ENCODE measurements at regions not wholly inside any gene's neighbourhood (a gene's known extent, or its start where the extent isn't known, plus 50 kb on each side); places are given as distances from the start of the nearest gene placed in this dataset.

DNA sequence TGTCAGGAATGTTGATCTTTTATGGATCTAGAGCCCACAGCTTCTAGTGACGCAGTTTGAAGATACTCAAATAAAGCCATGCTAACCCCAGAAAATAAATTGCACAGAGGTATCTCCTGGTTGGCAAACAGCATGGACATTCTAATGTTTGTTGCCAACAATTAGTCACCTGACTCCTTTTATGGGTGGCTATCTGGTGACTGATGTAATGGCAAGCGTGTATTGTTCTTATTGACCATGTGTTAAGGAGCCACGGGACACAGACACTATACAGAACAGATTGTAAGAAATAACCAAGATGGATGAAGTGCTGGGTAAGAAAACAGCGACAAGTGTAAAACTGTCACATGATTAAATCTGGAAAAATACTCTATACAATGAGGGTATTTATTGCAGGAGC, 401.3 kb upstream of the PDE3A start:
- H3K9me3 ChIP-seq (ENCODE audit: control insufficient read depth, insufficient read depth, low read length) = no peaks in the 10 kb centered on the region
- peaks cover 24% of the 10 kb centered on the region for H3K4me1 ChIP-seq (ENCODE audit: control insufficient read depth, insufficient read depth, low read length)
- no peaks in the 10 kb centered on the region for H3K36me3 ChIP-seq (ENCODE audit: control insufficient read depth, insufficient read depth, low read length)
- no peaks in the 10 kb centered on the region for H3K27me3 ChIP-seq (ENCODE audit: control insufficient read depth, insufficient read depth, low read length)
- no peak overlapping the region for H3K9ac ChIP-seq (ENCODE audit: low read depth, low read length)
- no peak overlapping the region for H3K4me3 ChIP-seq (ENCODE audit: low read depth, low read length)
- H3K27ac ChIP-seq (ENCODE audit: low read depth, low read length) = peak overlapping the region; percentile 47

GRCh38 chr12:19967431-19967830, 400.9 kb upstream of the PDE3A start:
- Histone ChIP-seq H3K36me3 (ENCODE audit: control insufficient read depth, insufficient read depth, low read length) (no peaks in the 10 kb centered on the region), H3K4me3 (ENCODE audit: low read depth, low read length) (no peak overlapping the region), H3K4me1 (ENCODE audit: control insufficient read depth, insufficient read depth, low read length) (peaks cover 27% of the 10 kb centered on the region), H3K27ac (ENCODE audit: low read depth, low read length) (peak overlapping the region; percentile 47), H3K9me3 (ENCODE audit: control insufficient read depth, insufficient read depth, low read length) (no peaks in the 10 kb centered on the region), H3K27me3 (ENCODE audit: control insufficient read depth, insufficient read depth, low read length) (no peaks in the 10 kb centered on the region), H3K9ac (ENCODE audit: low read depth, low read length) (no peak overlapping the region)

GRCh38 chr12:19970116-19970515, 398.2 kb upstream of the PDE3A start:
- peaks cover 18% of the 10 kb centered on the region for H3K4me1 ChIP-seq (ENCODE audit: control insufficient read depth, insufficient read depth, low read length)
- H3K4me3 ChIP-seq (ENCODE audit: low read depth, low read length) = no peak overlapping the region
- no peaks in the 10 kb centered on the region for H3K27me3 ChIP-seq (ENCODE audit: control insufficient read depth, insufficient read depth, low read length)
- no peaks in the 10 kb centered on the region for H3K36me3 ChIP-seq (ENCODE audit: control insufficient read depth, insufficient read depth, low read length)
- H3K27ac ChIP-seq (ENCODE audit: low read depth, low read length) = no peak overlapping the region
- no peaks in the 10 kb centered on the region for H3K9me3 ChIP-seq (ENCODE audit: control insufficient read depth, insufficient read depth, low read length)
- no peak overlapping the region for H3K9ac ChIP-seq (ENCODE audit: low read depth, low read length)

DNA sequence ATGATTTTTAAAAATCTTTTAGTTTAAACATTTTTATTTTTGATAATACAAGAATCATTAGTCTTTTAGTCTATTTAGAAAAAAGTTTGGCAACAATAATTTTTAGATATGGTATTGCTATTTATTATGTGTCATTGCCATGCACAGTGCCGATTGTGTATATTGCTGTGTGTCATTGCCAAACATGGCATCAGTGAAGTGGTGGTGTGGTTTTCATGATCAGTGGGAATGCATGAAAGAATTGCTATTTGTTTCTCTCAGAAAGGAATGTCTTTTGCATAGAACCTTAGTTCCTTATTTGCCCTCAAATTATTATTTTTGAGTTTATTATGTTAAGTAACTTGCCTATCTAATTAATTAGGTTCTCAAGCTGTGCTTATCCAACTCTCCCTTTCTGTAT, 397.5 kb upstream of the PDE3A start:
- peak overlapping the region; percentile 69 for H3K27ac ChIP-seq (ENCODE audit: low read depth, low read length)

DNA sequence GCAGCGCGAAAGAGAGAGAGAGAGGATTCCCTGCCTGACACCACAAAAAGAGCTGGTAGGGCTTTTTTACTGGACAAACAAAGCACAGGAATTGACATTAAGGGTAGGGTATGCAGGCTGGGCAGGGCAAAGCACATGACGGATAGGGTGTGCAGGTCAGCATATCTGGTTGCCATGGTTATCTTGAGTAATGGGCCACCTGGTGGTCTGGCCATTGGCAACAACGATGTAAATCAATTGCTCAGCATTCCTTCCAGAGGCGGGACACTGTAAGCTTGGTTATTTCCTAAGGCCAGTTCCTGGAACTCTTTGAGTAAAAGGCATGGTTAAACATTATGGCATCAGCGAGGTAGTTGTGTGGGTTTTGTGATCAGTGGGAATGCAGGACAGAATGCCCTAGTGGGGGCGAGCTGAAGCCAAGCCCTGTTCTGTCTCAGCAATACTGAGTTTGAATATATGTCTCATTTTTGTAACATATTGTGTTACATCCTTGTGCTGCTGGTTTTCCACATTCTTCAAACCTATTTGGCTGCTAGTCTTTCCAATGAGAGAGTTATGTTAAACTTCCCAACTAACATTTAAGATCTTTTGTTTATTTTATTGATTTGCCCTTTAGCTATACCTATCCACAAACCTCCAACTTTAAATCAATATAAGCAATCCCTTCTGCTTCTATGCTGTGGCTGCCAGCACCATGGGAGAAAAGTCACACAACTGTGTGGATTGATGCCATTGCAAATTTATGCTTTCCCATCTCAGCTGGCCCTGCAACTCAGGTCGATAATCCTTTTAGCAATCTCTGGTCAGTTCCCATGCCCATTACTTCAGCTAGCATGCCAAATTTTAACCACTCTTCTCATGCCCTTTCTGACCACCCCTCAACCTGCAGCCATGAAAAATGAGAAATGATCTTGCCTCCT, 396.7 kb upstream of the PDE3A start:
- no peaks in the 10 kb centered on the region for H3K36me3 ChIP-seq (ENCODE audit: control insufficient read depth, insufficient read depth, low read length)
- H3K9me3 ChIP-seq (ENCODE audit: control insufficient read depth, insufficient read depth, low read length) = no peaks in the 10 kb centered on the region
- no peaks in the 10 kb centered on the region for H3K27me3 ChIP-seq (ENCODE audit: control insufficient read depth, insufficient read depth, low read length)
- H3K9ac ChIP-seq (ENCODE audit: low read depth, low read length) = 0 out of 2 replicates have a peak overlapping the region, but pooled peaks have one; percentile 15
- H3K27ac ChIP-seq (ENCODE audit: low read depth, low read length) = peak overlapping the region; percentile 69
- H3K4me3 ChIP-seq (ENCODE audit: low read depth, low read length) = no peak overlapping the region
- peaks cover 18% of the 10 kb centered on the region for H3K4me1 ChIP-seq (ENCODE audit: control insufficient read depth, insufficient read depth, low read length)

More for the DNA sequence above, 397.5 kb upstream of the PDE3A start:
- Histone ChIP-seq H3K36me3 (ENCODE audit: control insufficient read depth, insufficient read depth, low read length) (no peaks in the 10 kb centered on the region), H3K9ac (ENCODE audit: low read depth, low read length) (no peak overlapping the region), H3K4me3 (ENCODE audit: low read depth, low read length) (no peak overlapping the region), H3K9me3 (ENCODE audit: control insufficient read depth, insufficient read depth, low read length) (no peaks in the 10 kb centered on the region), H3K27me3 (ENCODE audit: control insufficient read depth, insufficient read depth, low read length) (no peaks in the 10 kb centered on the region), H3K4me1 (ENCODE audit: control insufficient read depth, insufficient read depth, low read length) (peaks cover 18% of the 10 kb centered on the region)

GRCh38 chr12:19972325-19973288, 395.7 kb upstream of the PDE3A start:
- no peaks in the 10 kb centered on the region for H3K9me3 ChIP-seq (ENCODE audit: control insufficient read depth, insufficient read depth, low read length)
- H3K27me3 ChIP-seq (ENCODE audit: control insufficient read depth, insufficient read depth, low read length) = no peaks in the 10 kb centered on the region
- H3K4me3 ChIP-seq (ENCODE audit: low read depth, low read length) = no peak overlapping the region
- H3K9ac ChIP-seq (ENCODE audit: low read depth, low read length) = no peak overlapping the region
- H3K36me3 ChIP-seq (ENCODE audit: control insufficient read depth, insufficient read depth, low read length) = no peaks in the 10 kb centered on the region
- no peak overlapping the region for H3K27ac ChIP-seq (ENCODE audit: low read depth, low read length)
- peaks cover 16% of the 10 kb centered on the region for H3K4me1 ChIP-seq (ENCODE audit: control insufficient read depth, insufficient read depth, low read length)

GRCh38 chr12:19978193-19978592, 390.1 kb upstream of the PDE3A start:
- Histone ChIP-seq H3K27me3 (ENCODE audit: control insufficient read depth, insufficient read depth, low read length) (no peaks in the 10 kb centered on the region), H3K4me1 (ENCODE audit: control insufficient read depth, insufficient read depth, low read length) (no peaks in the 10 kb centered on the region), H3K27ac (ENCODE audit: low read depth, low read length) (no peak overlapping the region), H3K9me3 (ENCODE audit: control insufficient read depth, insufficient read depth, low read length) (no peaks in the 10 kb centered on the region), H3K9ac (ENCODE audit: low read depth, low read length) (no peak overlapping the region), H3K36me3 (ENCODE audit: control insufficient read depth, insufficient read depth, low read length) (no peaks in the 10 kb centered on the region), H3K4me3 (ENCODE audit: low read depth, low read length) (no peak overlapping the region)

- no peaks in the 10 kb centered on the region for H3K36me3 ChIP-seq (ENCODE audit: control insufficient read depth, insufficient read depth, low read length)
- H3K9ac ChIP-seq (ENCODE audit: low read depth, low read length) = no peak overlapping the region
- H3K27me3 ChIP-seq (ENCODE audit: control insufficient read depth, insufficient read depth, low read length) = no peaks in the 10 kb centered on the region
- H3K4me3 ChIP-seq (ENCODE audit: low read depth, low read length) = no peak overlapping the region
- H3K4me1 ChIP-seq (ENCODE audit: control insufficient read depth, insufficient read depth, low read length) = no peaks in the 10 kb centered on the region
- H3K27ac ChIP-seq (ENCODE audit: low read depth, low read length) = no peak overlapping the region
- H3K9me3 ChIP-seq (ENCODE audit: control insufficient read depth, insufficient read depth, low read length) = no peaks in the 10 kb centered on the region
Observed at GRCh38 chr12:19979584-19979983, 388.8 kb upstream of the PDE3A start.

- no peak overlapping the region for H3K9ac ChIP-seq (ENCODE audit: low read depth, low read length)
- no peaks in the 10 kb centered on the region for H3K9me3 ChIP-seq (ENCODE audit: control insufficient read depth, insufficient read depth, low read length)
- no peak overlapping the region for H3K27ac ChIP-seq (ENCODE audit: low read depth, low read length)
- no peak overlapping the region for H3K4me3 ChIP-seq (ENCODE audit: low read depth, low read length)
- no peaks in the 10 kb centered on the region for H3K27me3 ChIP-seq (ENCODE audit: control insufficient read depth, insufficient read depth, low read length)
- H3K36me3 ChIP-seq (ENCODE audit: control insufficient read depth, insufficient read depth, low read length) = no peaks in the 10 kb centered on the region
- H3K4me1 ChIP-seq (ENCODE audit: control insufficient read depth, insufficient read depth, low read length) = no peaks in the 10 kb centered on the region
Observed at GRCh38 chr12:19981944-19982343, 386.4 kb upstream of the PDE3A start.

GRCh38 chr12:19988001-19988400, 380.3 kb upstream of the PDE3A start:
- Histone ChIP-seq H3K4me3 (ENCODE audit: low read depth, low read length) (no peak overlapping the region), H3K27me3 (ENCODE audit: control insufficient read depth, insufficient read depth, low read length) (no peaks in the 10 kb centered on the region), H3K36me3 (ENCODE audit: control insufficient read depth, insufficient read depth, low read length) (no peaks in the 10 kb centered on the region), H3K9ac (ENCODE audit: low read depth, low read length) (no peak overlapping the region), H3K4me1 (ENCODE audit: control insufficient read depth, insufficient read depth, low read length) (no peaks in the 10 kb centered on the region), H3K27ac (ENCODE audit: low read depth, low read length) (no peak overlapping the region), H3K9me3 (ENCODE audit: control insufficient read depth, insufficient read depth, low read length) (no peaks in the 10 kb centered on the region)

DNA sequence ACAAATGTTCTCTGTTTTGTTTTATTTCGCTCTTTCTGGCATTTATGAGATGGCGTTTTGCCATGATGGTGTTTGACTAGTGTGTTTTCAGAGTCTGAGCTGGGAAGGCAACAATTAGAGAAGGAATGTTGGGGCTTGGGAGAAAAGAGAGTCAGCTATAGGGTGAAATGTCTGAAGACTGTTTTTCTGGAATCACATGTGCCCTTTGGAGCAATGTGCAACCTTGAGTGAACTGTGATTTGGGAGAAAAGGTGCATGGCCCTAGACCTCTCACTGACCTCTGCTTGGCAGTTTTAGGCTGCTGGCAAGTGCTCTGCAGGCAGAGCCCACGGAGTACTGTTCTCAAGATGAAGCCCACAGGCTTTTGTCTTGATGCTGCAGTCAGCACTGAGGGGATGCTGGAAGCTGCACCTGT, 379.9 kb upstream of the PDE3A start:
- Histone ChIP-seq H3K36me3 (ENCODE audit: control insufficient read depth, insufficient read depth, low read length) (no peaks in the 10 kb centered on the region), H3K9me3 (ENCODE audit: control insufficient read depth, insufficient read depth, low read length) (no peaks in the 10 kb centered on the region), H3K9ac (ENCODE audit: low read depth, low read length) (no peak overlapping the region), H3K4me3 (ENCODE audit: low read depth, low read length) (no peak overlapping the region), H3K4me1 (ENCODE audit: control insufficient read depth, insufficient read depth, low read length) (no peaks in the 10 kb centered on the region), H3K27me3 (ENCODE audit: control insufficient read depth, insufficient read depth, low read length) (no peaks in the 10 kb centered on the region), H3K27ac (ENCODE audit: low read depth, low read length) (no peak overlapping the region)

All from HUES48 (cell line).